Heart right ventricle (tissue), 16 donors: ENCODE measurements at regions not wholly inside any gene's neighbourhood (a gene's known extent, or its start where the extent isn't known, plus 50 kb on each side); places are given as distances from the start of the nearest gene placed in this dataset.

Source experiments
- ATAC-seq, 8 donors: fragments of 200-7000 bp; cut with Tn5 transposase; one replicate each; pipeline ENCODE4 v1.9.1; 2020; ENCODE audit warnings: mild to moderate bottlenecking in 8 of 8, moderate library complexity in 8 of 8, moderate number of reproducible peaks in 1 of 8
- DNase-seq, 2 donors: peaks; one replicate each; pipeline ENCODE4 v3.0.0-alpha.2; 2020
- H3K27ac ChIP-seq, 10 donors: fragments of 200-600 bp; sonication (generic) in 2 of 10; one replicate each; pipeline versions ENCODE4 v1.5.0 to v1.8.0; 2020 to 2022; ENCODE audit warnings: mild to moderate bottlenecking in 3 of 10
- H3K27me3 ChIP-seq, 7 donors: fragments of 200-600 bp; one replicate each; pipeline ENCODE4 v1.8.0; 2021 to 2022; ENCODE audit warnings: mild to moderate bottlenecking in 2 of 7
- H3K36me3 ChIP-seq, 9 donors: fragments of 200-600 bp; sonication (generic) in 1 of 9; one replicate each; pipeline versions ENCODE4 v1.5.0 to v1.8.0; 2020 to 2022; ENCODE audit warnings: mild to moderate bottlenecking in 2 of 9
- H3K4me1 ChIP-seq, 9 donors: fragments of 200-600 bp; sonication (generic) in 1 of 9; one replicate each; pipeline versions ENCODE4 v1.5.0 to v1.8.0; 2020 to 2022; ENCODE audit warnings: mild to moderate bottlenecking in 4 of 9
- H3K4me3 ChIP-seq, 10 donors: fragments of 200-600 bp; sonication (generic) in 2 of 10; one replicate each; pipeline versions ENCODE4 v1.5.0 to v1.8.0; 2020 to 2022; ENCODE audit warnings: mild to moderate bottlenecking in 7 of 10, moderate library complexity in 2 of 10
- H3K9me3 ChIP-seq, 11 donors: fragments of 200-600 bp in 10 of 11; sonication (generic) in 2 of 11; one replicate each; pipeline versions ENCODE4 v1.5.0 to v1.8.0; 2013 to 2022; ENCODE audit warnings: mild to moderate bottlenecking in 2 of 11, control low read depth in 1 of 11, moderate library complexity in 1 of 11
- WGBS, 2 donors: extraction: QIAGEN DNeasy Blood & Tissue Kit; methylation state at CpG; one replicate each; pipeline ENCODE4 v1.1.7; 2013; ENCODE audit warnings: inconsistent platforms in 1 of 2; 5-methylcytosine and 5-hydroxymethylcytosine counted together
- intact Hi-C, 10 donors: fragments of 100-400 bp; cut with DNase I; formaldehyde crosslinking; loops; one replicate each; pipeline versions ENCODE4 v1.11.1 to v1.14.2; 2022
- TF ChIP-seq, protein P1 (sequence below), 9 donors: fragments of 200-600 bp; sonication (generic) in 2 of 9; IDR thresholded peaks; one replicate each; pipeline versions ENCODE4 v1.5.0 to v1.8.0; 2021 to 2022; ENCODE audit warnings: antibody characterized with exemption in 9 of 9, mild to moderate bottlenecking in 5 of 9, moderate library complexity in 1 of 9
- donor health status: Arrhythmogenic right ventricular cardiomyopathy.
- donor health status: ischemic (EF 13 %, LVEDD 7.1; RV severe dilation, severe dysfunction).
- donor health status: healthy with polysubstance abuse.
- donor health status: DM: no; HTN: yes; CAD: no.
- donor health status: DM: no; HTN: no; CAD: no.
- donor health status: ischemic (EF 25% LVEDD 6.9; RV normal size, moderate dysfunction).
- donor health status: ischemic (EF 25% LVEDD 5.7; RV mildly dilated, moderate dysfunction).
- donor health status: healthy.
- donor health status: DM: yes; HTN: yes; CAD: no.
- donor health status: Ischemic cardiomyopathy.
- donor health status: ischemic (EF 35%, LVEDD 5.7; RV mildly dilated, moderate dysfunction).
- donor health status: nonischemic (EF 11% LVEDD 7.7; RV severe dilation, severe dysfunction).
- donor health status: DM: yes; HTN: yes; CAD: no.
- donor health status: PGD.
- donor health status: ischemic (EF 29% LVEDD 5.4; RV normal size, mild dysfunction).
- donor health status: nonischemic (EF 23%, LVEDD 6.1; RV moderate dilation, normal function).

DNA sequence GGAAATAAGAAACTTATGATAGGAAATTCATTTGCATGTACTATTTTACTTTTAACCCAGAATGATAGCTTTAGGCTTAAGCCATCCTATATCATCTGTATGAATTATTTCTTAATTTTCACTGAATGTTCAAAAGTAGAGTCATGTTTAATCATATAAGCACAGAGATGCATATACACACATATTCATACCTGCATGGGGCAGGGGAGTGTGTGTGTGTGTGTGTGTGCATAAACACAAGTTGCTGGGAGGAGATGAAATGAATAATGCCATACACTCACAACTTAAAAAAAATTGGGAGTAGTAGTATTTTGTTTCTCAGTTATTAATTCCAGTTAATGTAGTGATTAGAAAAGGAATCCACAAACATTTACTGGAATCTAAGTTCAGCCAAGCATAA is 83.1 kb upstream of the IKZF1 start:
- Histone ChIP-seq H3K36me3 (no peaks in the 10 kb centered on the region), H3K27ac (peak overlapping the region in 1 of 10 donors; percentile 0), H3K4me1 (peaks cover 0 to 33% (median 0%) of the 10 kb centered on the region in 9 donors), H3K27me3 (peaks cover 0 to 1% (median 0%) of the 10 kb centered on the region in 7 donors), H3K9me3 (peaks cover 0 to 30% (median 13%) of the 10 kb centered on the region in 11 donors), H3K4me3 (no peak overlapping the region)
- ATAC-seq (no peak), DNase-seq (no peak)
- TF ChIP-seq, protein P1, sequence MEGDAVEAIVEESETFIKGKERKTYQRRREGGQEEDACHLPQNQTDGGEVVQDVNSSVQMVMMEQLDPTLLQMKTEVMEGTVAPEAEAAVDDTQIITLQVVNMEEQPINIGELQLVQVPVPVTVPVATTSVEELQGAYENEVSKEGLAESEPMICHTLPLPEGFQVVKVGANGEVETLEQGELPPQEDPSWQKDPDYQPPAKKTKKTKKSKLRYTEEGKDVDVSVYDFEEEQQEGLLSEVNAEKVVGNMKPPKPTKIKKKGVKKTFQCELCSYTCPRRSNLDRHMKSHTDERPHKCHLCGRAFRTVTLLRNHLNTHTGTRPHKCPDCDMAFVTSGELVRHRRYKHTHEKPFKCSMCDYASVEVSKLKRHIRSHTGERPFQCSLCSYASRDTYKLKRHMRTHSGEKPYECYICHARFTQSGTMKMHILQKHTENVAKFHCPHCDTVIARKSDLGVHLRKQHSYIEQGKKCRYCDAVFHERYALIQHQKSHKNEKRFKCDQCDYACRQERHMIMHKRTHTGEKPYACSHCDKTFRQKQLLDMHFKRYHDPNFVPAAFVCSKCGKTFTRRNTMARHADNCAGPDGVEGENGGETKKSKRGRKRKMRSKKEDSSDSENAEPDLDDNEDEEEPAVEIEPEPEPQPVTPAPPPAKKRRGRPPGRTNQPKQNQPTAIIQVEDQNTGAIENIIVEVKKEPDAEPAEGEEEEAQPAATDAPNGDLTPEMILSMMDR (IDR thresholded peaks at IDR 0.05) = no peak
- intact Hi-C loops = no loop called here

DNA sequence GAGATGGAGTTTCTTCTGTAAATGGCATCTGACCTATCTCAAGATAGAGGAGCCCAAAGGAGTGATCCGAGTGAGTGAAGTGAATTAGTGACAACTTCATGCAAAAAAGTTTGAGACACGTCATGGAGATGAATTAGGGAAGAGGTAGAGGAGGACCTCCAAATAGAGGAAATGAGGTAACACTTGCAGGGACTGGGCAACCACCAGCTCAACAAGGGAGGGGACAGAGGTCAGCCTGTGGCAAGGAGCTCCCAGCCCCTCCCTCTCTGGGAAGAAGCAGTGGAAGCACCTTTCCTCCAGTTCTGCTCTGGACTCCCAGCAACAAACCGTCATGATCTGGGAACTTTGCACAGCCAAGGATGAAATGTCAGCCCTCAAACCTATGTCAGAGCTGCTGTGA is 83.5 kb upstream of the IKZF1 start:
- TF ChIP-seq, protein P1 (IDR thresholded peaks at IDR 0.05) = no peak
- Histone ChIP-seq H3K4me1 (peaks cover 0 to 35% (median 0%) of the 10 kb centered on the region in 9 donors), H3K4me3 (no peak overlapping the region), H3K27me3 (no peaks in the 10 kb centered on the region), H3K9me3 (peaks cover 0 to 30% (median 13%) of the 10 kb centered on the region in 11 donors), H3K27ac (peak overlapping the region in 1 of 10 donors; percentile 84), H3K36me3 (no peaks in the 10 kb centered on the region)
- no peak for DNase-seq
- 74 to 80% methylated on average over 3 of the region's 3 CpGs for WGBS, 2 donors
- ATAC-seq = peak in 3 of 8 donors; percentile 28 to 39 (median 33)
- intact Hi-C loops = no loop called here

DNA sequence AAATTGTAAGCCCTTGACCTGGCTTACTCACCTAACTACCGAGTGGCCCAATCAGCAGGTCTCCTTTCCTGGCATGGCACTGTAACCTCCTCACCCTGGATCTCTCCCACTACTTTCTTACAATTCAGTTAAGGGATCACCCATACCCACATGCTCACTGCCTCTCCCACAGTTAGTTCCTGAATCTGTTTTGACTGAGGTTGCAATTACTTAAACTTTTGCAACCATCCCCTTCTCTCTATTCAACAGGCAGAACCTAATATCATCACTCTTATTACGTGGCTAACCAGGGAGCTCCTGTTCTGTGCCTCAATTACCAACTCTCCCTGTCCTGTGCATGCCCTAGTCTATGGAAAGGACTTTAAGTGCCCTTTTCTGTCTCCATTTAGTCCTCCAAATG is 84.2 kb upstream of the IKZF1 start:
- Histone ChIP-seq H3K9me3 (peaks cover 0 to 30% (median 13%) of the 10 kb centered on the region in 11 donors), H3K27ac (peak overlapping the region in 1 of 10 donors; percentile 84), H3K4me1 (peaks cover 0 to 35% (median 0%) of the 10 kb centered on the region in 9 donors), H3K36me3 (no peaks in the 10 kb centered on the region), H3K4me3 (no peak overlapping the region), H3K27me3 (peaks cover 0 to 4% (median 0%) of the 10 kb centered on the region in 7 donors)
- TF ChIP-seq, protein P1 (IDR thresholded peaks at IDR 0.05) = no peak
- intact Hi-C loops = no loop called here
- WGBS, 2 donors = 55 to 58% methylated on average over 2 of the region's 2 CpGs
- DNase-seq (no peak), ATAC-seq (peak in 2 of 8 donors; percentile 34 to 48)

DNA sequence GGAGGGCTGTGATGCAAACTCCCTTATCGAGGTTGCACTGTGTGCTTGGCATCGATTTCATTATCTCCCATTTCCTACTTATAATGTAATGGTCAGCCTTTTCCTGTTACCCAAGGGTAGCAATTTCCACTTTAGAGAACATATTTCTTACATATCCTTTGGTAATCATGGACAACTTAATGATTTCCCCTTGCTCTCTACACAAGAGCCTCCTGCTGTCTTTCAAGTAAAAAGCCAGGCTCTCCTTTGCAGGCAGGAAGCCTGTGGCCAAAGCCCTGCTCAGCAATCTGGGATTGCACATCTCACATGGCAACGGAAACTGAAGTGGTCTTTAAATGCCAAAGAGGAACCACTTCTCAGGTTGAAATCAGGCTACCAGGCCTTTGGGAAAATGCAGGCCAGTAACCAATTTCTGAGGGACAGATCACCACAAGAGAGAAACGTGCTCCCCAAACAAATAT is 86.7 kb upstream of the IKZF1 start:
- intact Hi-C loops = no loop called here
- ATAC-seq (peak in 1 of 8 donors; percentile 30), DNase-seq (no peak)
- TF ChIP-seq, protein P1 (IDR thresholded peaks at IDR 0.05) = no peak
- H3K27ac ChIP-seq = peak overlapping the region in 1 of 10 donors; percentile 84
- WGBS, 2 donors = 42 to 50% methylated on average over 4 of the region's 4 CpGs
- H3K4me3 ChIP-seq = no peak overlapping the region
- peaks cover 0 to 16% (median 13%) of the 10 kb centered on the region in 11 donors for H3K9me3 ChIP-seq
- peaks cover 0 to 51% (median 0%) of the 10 kb centered on the region in 9 donors for H3K4me1 ChIP-seq
- H3K36me3 ChIP-seq = no peaks in the 10 kb centered on the region
- peaks cover 0 to 24% (median 4%) of the 10 kb centered on the region in 7 donors for H3K27me3 ChIP-seq
